ENCODE measurements at regions not wholly inside any gene's neighbourhood (a gene's known extent, or its start where the extent isn't known, plus 50 kb on each side); places are given as distances from the start of the nearest gene placed in this dataset.
A peak's percentile ranks its signal among the peaks of the same experiment; 100 is the strongest.
"Not testable (repeated sequence)": the region's sequence is repeated elsewhere in the genome, so short reads cannot be mapped to it uniquely, and the experiment has no call there.

DNA sequence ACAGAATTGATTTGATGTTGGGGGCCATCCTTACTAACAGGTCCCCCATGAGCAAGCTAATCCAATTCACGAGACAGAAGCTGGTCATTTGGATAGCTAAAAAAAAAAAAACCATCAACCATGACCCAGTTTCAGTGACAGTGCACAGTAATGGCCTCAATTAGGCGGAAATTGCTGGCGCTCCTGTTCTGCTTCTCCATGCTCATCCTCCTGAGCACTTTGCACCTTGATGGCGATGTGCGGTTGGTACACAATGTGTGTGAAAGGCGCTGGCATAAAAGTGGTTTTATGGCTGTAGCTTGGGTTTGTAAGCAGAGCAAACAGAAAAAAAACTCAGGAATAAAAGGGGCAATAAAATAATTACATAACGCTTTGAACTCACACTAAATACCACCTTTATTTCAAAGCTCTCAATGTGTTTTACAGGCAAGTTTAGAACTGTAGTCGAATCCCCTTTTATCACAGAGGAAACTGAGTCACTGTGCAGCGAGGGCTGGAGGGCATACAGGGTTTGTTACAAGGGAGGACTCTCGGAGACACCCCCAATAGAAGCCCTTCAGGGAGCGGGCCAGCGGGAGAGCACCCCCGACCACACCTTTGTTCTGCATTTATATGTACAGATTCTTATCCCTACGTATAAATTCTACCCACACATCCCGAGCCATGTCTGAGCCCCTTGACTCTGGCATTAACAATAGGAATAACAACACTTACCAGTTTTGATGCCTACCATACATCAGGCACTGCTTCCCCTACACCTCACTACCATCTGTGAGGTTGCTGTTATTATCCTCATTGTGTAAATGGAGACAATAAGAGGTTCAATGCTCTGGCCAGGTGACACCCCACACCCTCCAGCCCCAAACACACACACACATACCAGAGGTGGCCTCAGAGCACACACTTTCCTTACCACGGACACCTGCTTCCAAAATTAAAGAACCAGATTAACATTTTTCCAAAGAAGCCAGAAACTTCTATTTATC is 213.5 kb upstream of the IRF2BP2 start:
- DNase-seq (ENCODE audit: low read depth): no peak

DNA sequence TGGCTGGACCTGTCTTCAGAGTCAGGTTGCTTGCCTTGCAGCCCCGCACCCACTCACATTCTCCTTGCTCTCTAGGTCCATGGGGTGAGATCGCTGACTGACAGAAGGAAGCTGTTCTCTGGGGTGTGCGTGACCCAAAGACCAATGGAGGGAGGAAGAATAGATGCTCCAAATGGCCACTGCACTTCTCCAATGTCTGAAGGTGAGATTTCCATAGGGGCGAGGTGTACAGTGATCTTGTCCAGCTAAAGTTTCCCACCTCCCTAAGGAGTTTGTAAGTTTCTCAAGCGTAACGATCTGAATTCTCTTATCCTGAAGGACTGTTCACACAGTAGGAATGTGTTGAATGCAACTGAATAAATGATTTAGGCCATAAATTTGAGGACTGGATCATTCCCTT is 211.9 kb upstream of the IRF2BP2 start:
- peak; percentile 54 for DNase-seq (ENCODE audit: low read depth)

DNA sequence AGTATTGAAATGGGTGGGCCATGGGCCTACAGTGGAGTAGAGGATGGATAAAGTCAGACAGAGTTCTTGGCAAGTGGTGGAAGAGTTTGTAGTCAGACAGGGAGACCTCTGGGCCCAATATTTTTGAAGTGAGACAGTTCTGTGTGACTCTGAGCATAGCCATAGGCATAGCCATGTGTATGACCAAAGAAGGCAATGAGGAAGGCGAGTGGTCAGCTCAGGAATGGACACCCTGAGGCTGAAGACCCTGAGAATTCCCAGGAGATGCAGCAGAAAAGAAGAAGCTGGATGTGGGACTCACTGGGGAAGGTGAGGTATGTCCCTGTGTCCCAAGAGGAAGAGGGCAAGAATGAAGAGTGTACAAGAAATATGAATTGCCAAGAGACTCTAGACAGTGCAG is 210.6 kb upstream of the IRF2BP2 start:
- DNase-seq (ENCODE audit: low read depth): no peak

DNA sequence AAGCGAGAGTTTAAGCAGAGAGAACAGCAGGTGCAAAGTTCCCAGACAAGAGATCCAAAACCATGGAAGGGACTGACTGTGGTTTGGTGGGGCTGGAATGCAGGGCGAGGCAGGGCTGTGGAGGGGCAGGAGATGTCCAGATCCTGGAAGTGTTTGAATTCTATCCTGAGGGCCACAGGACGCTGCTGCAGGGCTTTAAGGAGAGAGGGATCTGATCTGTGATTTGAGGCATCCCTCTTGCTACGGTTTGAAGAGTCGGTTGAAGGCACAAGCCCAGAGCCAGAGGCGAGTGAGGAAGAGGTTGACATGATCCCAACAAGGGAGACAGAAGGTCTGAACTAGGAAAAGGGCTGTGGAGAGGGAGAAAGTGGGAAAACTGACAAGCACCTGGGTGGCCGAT is 209.9 kb upstream of the IRF2BP2 start:
- DNase-seq (ENCODE audit: low read depth): not testable (repeated sequence)

DNA sequence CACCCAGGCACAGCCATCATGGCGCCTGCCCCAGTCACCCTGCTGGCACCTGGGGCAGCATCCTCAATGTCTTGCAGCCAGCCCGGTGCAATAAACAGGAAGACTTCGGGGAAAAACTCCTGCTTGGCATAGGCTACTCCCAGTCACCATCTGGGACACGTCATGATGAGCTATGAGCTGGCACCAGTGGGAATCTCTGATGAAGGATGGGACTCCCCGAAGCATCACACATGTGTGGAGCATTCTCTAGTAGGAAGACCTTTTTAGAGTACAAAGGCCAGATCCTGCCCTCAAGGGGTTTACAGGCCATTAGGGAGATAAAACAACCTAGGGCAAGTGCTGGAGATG is 208.0 kb upstream of the IRF2BP2 start:
- peak; percentile 51 for DNase-seq (ENCODE audit: low read depth)

DNA sequence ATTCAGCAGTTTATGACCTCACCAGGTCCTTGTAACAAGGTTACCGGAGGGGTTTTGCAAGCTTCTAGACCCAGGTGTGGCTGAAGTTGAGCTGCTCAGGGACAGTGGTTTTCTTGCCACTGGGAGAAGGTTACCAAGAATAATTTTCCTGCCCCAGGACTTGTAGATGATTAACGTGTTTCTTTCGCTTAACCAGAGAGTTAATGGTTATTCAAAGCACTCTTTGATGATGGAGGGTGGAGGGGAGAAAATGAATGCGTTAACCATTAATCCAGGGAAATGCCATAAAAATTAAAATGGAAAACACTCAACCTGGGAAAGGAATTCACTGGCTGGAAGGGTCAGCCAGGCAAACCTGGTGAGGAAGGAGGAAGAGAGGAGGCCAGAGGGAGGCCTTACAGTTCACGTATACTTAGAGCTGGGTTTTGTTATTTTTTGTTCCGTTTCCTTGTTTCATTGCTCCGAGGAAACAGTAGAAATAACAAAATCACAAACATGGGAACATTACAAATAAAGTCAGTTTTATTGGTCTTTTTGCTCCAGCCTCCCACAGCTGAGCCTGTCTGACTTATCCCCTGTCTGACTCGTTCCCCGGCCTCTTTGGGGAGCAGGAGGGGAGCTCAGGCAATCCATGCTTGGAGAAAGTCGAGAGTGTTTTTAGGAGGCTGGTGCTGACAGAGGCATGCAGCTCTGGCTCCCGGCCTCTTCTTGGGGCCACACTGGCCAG is 207.5 kb upstream of the IRF2BP2 start:
- peak; percentile 98 for DNase-seq (ENCODE audit: low read depth)

DNA sequence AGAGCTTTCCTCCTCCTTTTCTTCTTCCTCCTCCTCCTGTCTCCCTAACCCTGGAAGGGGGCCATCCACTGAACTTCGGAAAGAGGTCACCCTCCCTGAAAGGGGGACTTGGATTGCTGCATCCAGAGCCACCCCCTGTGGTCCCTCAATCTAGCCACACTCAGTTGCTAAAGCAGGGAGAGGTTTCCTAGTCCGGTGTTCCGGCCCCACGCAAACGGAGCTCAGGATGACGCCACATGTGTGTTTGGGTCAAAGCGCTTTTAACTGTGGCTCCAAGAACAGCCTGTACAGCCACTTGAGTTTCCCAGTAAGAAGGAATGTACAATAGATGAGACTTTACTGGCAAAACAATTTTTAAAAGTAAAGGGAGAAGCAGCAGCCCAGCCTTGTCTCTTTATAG is 206.9 kb upstream of the IRF2BP2 start:
- DNase-seq (ENCODE audit: low read depth): not testable (repeated sequence)

DNA sequence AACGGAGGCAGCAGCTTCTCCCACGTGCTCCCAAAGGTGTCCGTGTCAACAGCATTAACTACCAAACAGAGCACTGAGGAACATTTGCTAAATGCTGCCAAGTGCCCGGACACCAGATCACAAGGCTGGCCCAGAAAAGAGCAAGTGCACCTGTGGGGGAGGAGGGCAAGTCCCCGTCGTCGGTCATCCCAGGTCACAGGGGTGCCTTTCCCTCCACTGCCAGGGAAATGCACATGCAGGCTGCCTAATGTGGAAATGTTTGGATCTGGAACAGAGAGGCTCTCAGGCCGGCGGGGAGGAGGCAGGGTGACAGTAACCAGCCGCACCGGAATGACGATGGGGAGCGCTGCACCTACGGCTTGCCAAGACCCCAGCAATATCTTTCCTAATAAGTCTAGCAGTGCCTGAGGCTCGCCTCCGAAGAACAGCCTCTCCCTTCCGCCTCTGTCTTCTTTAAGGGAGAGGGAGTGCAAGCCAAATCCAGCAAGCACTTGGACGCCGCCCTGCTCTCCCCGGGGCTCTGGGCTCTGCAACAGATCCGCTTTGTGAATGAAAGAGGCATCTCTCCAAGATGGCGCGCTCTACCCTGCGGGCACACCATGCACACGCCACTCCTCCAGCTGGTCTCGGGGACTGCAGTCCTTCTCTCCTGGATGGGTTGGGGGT is 206.3 kb upstream of the IRF2BP2 start:
- DNase-seq (ENCODE audit: low read depth): peak; percentile 15

DNA sequence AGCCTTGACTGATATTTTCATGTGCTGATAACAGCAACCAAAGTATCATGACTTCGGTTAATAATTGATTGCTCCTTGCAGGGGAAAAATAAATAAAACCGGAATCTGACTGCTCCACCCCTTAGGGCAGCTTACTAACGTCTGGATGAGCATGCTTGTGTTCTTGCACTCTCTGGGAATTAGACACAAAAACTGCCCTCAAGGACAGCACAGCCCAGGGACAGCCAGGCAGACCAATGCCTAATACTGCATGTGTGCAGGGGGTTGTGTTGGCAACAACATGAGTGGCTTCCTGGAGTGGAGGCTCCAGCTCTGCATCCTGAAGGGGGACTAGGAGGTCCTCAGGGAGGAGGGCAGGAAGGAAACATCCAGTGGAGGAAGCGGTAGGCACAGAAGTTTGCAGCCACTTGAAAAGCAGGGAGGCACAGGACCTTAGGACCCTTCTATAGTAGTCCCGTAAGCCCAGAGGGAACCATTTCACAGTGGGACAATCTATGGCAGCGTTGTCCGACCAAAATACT is 205.4 kb upstream of the IRF2BP2 start:
- DNase-seq (ENCODE audit: low read depth): peak; percentile 17

DNA sequence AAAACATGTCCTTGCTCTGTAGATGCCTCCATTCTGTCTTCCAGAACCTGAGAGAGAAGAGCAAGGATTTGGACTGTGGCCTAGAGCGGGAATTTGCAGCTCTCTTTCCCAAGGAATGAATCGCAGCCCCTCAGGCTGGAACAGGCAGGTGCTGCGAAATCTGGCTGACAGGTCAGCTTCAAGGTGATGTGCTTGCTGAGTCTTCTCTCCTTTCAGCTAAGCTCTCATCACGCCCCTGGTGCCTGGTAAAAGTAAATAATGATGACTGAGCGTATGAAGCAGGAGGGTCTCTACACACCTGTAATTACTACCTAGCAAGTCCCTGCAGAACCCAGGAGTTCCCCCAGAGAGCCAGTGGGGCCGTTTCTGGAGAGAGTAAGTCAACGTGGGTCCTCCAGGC is 204.3 kb upstream of the IRF2BP2 start:
- DNase-seq (ENCODE audit: low read depth): not testable (repeated sequence)

DNA sequence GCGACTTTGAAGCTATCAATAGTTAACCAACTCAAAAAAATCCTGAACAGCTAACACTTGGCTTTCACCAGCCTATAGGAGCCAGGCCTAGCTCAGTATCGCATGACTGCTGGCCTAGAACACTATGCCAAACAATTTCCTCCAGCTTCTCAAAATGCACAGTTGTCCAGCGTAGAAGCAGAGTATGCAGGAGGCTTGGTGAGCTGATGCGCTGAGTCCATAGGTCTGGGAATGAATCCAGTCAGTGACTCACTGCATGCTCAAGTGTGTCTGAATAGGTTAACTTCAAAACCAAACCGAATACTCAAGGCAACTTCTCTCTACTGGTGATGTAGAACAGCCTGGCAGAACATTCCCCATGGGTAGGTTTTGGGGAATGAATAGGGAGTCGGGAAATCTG is 201.8 kb upstream of the IRF2BP2 start:
- DNase-seq (ENCODE audit: low read depth): peak; percentile 97

DNA sequence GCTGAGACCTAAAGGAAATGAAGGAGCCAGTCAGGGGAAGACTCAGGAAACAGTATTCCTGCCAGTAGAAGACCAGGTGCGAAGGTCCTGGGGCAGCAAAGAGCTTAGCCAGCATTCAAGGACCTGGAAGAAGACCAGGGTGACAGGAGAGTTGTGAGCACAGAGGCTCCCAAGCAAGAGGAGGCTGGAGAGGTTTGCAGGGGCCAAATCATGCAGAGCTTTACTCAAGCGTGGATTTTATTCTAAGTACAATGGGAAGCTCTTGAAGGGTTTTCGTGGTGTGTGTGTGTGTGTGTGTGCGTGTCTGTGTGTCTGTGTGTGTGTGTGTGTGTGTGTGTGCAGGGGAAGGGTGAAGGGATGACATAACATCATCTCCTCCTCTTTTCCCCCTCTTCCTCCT is 200.7 kb upstream of the IRF2BP2 start:
- not testable (repeated sequence) for DNase-seq (ENCODE audit: low read depth)

DNA sequence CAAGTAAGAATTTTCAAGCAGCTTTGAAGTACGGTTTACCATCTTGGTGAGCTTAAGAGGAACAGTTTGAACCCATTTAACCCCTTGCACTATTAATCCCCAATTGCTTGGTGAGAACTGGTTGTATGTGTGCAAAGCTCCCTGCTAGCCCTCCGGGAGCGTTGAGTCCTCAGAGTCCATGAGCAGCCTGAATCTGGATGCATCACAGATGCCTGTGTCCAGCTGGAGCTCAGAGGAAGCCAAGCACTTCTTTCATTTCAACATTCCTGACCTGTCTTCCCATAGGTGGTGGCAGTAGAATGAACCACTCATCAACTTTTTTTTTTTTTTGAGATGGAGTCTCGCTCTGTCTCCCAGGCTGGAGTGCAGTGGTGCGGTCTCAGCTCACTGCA is 199.9 kb upstream of the IRF2BP2 start:
- DNase-seq (ENCODE audit: low read depth): not testable (repeated sequence)

DNA sequence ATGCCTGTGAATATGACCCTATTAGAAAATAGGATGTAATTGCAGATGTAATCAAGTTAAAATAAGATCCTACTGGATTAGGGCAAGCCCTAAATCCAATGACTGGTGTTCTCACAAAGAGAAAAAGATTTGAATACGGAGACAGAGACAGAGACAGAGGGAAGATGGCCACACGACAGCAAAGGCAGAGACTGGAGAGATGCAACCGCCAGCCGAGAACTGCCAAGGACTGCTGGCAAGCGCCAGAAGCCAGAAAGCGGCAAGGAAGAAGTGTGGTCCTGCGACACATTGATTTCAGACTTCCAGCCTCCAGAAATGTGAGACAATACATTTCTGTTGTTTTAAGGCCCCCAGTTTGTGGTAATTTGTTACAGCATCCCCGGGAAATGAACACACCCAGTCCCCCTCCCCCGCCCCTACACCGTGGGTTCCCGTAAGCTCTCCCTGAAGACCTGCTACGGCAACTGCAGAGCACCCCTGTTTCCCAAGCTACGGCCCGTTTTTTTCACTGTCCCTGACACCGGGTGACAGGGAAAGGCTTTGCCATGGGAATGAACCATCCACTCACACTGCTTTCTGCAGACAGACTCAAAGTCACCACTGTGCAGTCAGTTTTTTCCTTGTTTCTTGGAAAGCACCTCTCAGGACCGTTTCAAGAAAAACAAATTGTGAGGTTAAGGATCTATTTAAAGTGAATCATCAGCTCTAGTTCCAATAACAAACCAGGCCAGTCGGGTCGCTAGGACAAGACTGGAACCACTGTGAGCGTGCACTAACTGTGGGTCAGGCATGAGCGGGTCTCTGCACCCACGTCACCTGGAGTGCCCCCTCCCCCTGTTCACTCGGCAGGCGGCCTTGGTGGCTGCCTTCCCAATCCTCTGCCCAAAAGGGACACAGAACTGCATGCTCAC is 199.2 kb upstream of the IRF2BP2 start:
- peak; percentile 90 for DNase-seq (ENCODE audit: low read depth)

DNA sequence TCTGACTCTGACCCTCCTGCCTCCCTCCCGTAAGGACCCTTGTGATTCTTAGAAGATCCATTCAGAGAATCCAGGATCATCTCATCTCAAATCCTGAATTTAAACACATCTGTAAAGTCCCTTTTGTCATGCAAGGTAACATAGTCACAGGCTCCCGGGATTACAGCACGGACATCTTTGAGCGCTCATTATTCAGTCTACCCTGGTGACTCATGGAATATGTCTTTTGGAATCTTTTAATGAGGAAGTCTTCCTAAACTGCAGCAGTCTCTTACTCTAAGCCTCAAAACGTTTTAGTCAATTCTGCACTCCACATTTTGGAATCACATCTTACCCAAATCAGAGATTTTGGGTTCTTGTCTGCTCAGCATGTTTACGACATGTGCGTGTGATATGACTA is 198.5 kb upstream of the IRF2BP2 start:
- DNase-seq (ENCODE audit: low read depth): not testable (repeated sequence)

DNA sequence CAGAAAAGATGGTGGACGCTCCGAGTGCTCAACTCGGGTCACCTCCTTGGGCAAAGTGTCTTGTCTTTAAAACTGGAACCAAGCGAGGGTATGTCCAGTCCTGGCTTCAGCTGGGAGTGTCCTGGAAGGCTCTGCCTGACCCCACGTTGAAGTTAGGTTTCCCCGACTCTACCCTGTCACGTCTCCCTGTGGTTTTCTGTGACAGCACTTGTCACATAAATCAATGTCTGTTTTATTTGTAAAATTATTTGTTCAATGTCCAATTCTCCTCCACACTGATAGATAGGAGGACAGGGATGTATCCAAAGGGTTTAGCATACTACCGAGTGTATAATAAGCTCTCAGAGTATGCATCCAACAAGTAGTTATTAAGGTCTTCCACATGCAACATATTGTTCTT is 197.7 kb upstream of the IRF2BP2 start:
- DNase-seq (ENCODE audit: low read depth): not testable (repeated sequence)

DNA sequence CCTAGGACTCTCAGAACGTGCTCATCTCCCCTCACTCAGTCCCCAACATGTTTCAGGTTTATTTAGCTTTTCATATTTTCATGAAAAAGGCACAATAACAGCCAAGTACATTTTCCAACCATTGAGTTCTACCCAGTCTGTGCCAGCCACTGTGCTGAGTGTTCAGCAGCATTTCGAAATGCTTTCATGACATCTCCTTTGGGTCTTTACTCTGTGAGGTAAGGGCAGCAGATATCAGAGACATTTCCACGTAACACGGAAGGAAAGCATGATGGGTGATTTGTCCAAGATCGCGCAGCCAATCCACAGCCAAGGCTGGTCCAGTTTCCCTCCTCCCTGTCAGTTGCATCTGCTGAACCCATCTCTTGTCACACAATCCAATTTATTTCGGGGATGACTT is 192.6 kb upstream of the IRF2BP2 start:
- DNase-seq (ENCODE audit: low read depth): not testable (repeated sequence)

DNA sequence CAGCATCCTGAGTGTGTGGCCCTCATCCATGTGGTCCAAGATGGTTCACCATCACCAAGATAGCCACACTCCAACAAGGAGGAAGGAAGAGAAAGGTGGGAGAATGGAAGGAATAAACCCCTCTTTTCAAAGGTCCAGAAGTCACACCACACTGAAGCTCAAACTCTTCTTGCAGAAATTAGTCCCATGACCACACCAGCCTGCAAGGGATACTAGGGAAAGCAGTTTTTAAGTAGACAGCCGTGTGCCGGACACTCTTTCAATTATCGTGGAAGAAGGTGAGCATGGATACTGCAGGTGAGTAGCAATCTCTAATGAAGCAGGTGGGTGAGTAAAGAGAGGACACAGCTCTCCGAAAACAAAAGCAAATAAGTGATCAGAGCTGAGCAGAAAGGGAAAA is 191.7 kb upstream of the IRF2BP2 start:
- DNase-seq (ENCODE audit: low read depth): not testable (repeated sequence)

DNA sequence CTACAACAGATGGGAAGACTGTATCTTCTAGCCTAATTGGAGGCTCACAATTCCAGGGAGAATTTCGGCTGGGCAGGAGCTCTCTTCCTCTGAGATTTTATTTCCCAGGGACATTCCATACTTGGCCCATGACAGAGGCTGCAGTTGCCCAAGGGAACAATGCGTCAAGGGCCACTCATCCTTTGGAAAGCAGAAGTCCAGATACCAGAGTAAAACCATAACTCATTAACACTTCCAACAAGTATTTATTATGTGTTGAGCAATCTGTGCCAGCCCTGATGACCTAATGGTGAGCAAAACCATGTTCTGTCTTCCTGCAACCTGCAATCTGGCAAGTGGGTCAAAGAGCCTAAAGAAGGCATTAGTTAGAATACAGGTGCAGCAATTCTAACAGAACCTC is 191.2 kb upstream of the IRF2BP2 start:
- DNase-seq (ENCODE audit: low read depth): not testable (repeated sequence)

DNA sequence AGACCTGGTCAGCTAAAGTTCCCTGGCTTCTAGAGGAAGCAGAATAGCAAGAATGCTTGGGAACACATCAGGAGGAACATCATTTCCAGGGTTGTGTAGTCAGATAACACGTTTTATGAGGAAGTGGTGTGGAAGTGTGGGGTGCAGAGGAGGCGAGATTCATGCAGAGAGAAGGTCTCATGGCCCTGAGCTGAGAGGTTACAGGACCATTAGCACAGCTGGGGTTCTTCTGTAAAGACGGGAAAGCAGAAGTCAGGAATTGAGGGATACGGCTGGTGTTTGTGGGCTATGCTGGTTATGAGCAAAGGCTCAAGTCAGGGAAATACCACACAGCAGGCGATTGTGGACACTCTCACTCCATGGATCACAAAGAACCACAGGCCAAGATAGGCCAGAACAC is 190.6 kb upstream of the IRF2BP2 start:
- DNase-seq (ENCODE audit: low read depth): not testable (repeated sequence)
